Stimulated activated CD8-positive, alpha-beta memory T cell treated with anti-CD3 and anti-CD28 coated beads, Interleukin-4, amount 100 ng/mL, for 48 hours (primary cell): ENCODE measurements at regions not wholly inside any gene's neighbourhood (a gene's known extent, or its start where the extent isn't known, plus 50 kb on each side); places are given as distances from the start of the nearest gene placed in this dataset.

Experiments
- DNase-seq: peaks from one replicate; pipeline ENCODE4 v3.0.0-alpha.2; 2020

- no peak for DNase-seq
These were observed 200.0 kb upstream of the ARHGAP24 start for GRCh38 chr4:85274955-85275354.

GRCh38 chr4:85280963-85281362, 194.0 kb upstream of the ARHGAP24 start:
- DNase-seq, result no peak

GRCh38 chr4:85291226-85291625, 183.7 kb upstream of the ARHGAP24 start:
- no peak for DNase-seq

- DNase-seq, result no peak
These were observed 176.9 kb upstream of the ARHGAP24 start for GRCh38 chr4:85298037-85298436.

GRCh38 chr4:85302193-85302736, 172.7 kb upstream of the ARHGAP24 start:
- no peak for DNase-seq

- DNase-seq, result no peak
These were observed 172.2 kb upstream of the ARHGAP24 start for GRCh38 chr4:85302756-85303155.

GRCh38 chr4:85318415-85318814, 156.5 kb upstream of the ARHGAP24 start:
- DNase-seq, result no peak

GRCh38 chr4:85358831-85359230, 116.1 kb upstream of the ARHGAP24 start:
- DNase-seq, result no peak

- no peak for DNase-seq
These were observed 112.4 kb upstream of the ARHGAP24 start for GRCh38 chr4:85362550-85362949.

GRCh38 chr4:85367815-85368214, 107.1 kb upstream of the ARHGAP24 start:
- no peak for DNase-seq

- no peak for DNase-seq
These were observed 106.7 kb upstream of the ARHGAP24 start for GRCh38 chr4:85368240-85368639.

GRCh38 chr4:85368932-85369331, 106.0 kb upstream of the ARHGAP24 start:
- no peak for DNase-seq

GRCh38 chr4:85369703-85370380, 105.1 kb upstream of the ARHGAP24 start:
- no peak for DNase-seq

- peak; percentile 24 for DNase-seq
These were observed 104.4 kb upstream of the ARHGAP24 start for GRCh38 chr4:85370400-85371032.

- DNase-seq, result no peak
These were observed 102.0 kb upstream of the ARHGAP24 start for GRCh38 chr4:85372966-85373365.

GRCh38 chr4:85376285-85376684, 98.7 kb upstream of the ARHGAP24 start:
- DNase-seq, result no peak

GRCh38 chr4:85381968-85382367, 93.0 kb upstream of the ARHGAP24 start:
- DNase-seq, result no peak

GRCh38 chr4:85391071-85391470, 83.9 kb upstream of the ARHGAP24 start:
- no peak for DNase-seq

- no peak for DNase-seq
These were observed 83.2 kb upstream of the ARHGAP24 start for GRCh38 chr4:85391589-85392410.

GRCh38 chr4:85393201-85393600, 81.7 kb upstream of the ARHGAP24 start:
- DNase-seq, result no peak

GRCh38 chr4:85398276-85398675, 76.7 kb upstream of the ARHGAP24 start:
- no peak for DNase-seq

- no peak for DNase-seq
These were observed 75.7 kb upstream of the ARHGAP24 start for GRCh38 chr4:85399270-85399669.

GRCh38 chr4:85402371-85402770, 72.6 kb upstream of the ARHGAP24 start:
- DNase-seq, result no peak

GRCh38 chr4:85406185-85406584, 68.8 kb upstream of the ARHGAP24 start:
- DNase-seq, result no peak
